GM19239 (cell line): ENCODE measurements at regions not wholly inside any gene's neighbourhood (a gene's known extent, or its start where the extent isn't known, plus 50 kb on each side); places are given as distances from the start of the nearest gene placed in this dataset.

Source experiments
- DNase-seq: peaks from one replicate; pipeline ENCODE4 v3.0.0; 2011; ENCODE audit warnings: low spot score; ENCODE audit not compliant: insufficient read length
- FAIRE-seq: peaks from 2 replicates; lab custom pipeline; 2011; peaks lifted over from hg19 to GRCh38; lab: Jason Lieb, UNC

DNA sequence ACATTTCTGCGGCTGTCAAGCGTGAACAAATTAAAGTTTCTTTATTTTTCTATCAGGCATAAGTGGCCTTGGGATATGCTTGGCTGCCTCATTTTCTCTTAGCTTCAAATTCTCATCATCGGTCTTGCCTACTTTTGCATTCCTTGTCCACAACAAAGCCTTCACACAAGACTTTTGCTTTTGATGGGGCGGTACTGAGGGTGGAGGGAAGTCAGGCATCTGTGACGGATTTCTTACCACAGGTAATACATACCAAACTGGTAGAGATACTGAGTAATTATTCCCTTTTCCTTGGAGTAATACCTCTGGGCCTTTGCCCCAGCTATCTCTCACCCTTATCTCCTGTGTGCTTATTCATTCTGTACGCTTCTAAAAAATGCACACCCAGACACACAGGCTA, 468.3 kb upstream of the RGPD4 start:
- DNase-seq (no peak), FAIRE-seq (no peak)

DNA sequence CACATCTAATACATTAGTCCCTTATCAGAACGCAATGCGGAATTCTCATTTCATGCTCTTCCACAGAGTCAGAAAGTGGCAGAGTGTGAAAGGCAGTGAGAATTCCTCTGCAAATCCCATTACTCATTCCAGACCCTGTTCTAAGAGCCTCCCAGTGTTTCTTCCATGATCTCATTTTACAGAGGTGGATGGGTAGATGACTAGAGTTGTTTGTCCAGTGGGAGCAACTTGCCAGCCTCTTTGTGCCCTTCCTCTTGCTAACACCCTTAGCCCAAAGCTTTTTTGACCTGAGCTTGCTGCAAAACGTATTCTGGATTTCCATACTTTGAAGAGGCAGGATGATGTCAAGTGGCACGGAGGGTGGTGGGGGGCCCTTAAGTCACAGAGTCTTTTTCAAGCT, 467.7 kb upstream of the RGPD4 start:
- FAIRE-seq, result no peak
- DNase-seq, result no peak

DNA sequence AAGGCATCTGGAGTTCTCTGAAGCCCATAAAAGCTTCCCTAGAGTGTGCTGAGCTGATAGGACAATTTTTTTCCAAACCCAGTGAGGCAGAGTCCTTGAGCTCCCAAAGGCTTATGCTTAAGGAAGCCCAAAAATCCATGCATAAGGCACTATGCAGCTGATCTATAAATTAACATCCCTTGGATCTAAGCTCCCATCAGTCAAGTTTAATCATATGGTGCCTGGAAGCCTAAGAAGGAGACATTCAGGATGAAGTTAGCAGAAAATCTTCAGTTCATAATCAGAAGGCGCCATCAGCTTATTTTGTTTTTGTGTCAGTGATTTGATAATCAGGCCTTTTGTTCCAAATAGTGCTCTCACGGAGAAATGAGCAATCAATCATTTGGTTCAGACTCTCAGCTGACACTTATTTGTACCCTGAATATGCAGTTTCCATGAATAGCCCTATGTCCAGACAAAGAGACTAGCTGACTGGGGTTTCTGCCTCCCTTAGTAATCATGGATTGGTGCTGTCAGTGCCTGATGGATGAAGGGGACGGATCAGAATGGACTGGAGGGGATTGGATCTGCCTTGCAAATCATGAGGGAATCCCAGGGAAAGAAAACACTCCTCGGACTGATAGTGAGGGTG, 464.8 kb upstream of the RGPD4 start:
- no peak for DNase-seq
- no peak for FAIRE-seq

DNA sequence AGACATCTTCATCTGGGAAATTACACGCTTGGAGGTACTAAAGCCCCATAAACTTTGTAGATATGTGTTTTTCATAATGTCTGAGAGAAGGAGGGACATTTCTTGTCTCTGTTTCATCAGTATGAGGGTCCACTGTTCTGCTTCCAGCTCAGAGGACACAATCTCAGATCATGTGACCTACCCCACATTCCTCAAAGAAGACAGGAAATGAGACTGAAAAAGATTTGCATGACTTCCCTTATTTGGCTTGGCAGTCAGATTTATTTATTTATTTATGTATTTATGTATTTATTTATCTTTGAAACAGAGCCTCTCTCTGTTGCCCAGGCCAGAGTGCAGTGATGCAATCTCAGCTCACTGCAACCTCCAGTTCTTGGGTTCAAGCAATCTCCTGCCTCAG, 463.7 kb upstream of the RGPD4 start:
- FAIRE-seq (no peak), DNase-seq (no peak)

DNA sequence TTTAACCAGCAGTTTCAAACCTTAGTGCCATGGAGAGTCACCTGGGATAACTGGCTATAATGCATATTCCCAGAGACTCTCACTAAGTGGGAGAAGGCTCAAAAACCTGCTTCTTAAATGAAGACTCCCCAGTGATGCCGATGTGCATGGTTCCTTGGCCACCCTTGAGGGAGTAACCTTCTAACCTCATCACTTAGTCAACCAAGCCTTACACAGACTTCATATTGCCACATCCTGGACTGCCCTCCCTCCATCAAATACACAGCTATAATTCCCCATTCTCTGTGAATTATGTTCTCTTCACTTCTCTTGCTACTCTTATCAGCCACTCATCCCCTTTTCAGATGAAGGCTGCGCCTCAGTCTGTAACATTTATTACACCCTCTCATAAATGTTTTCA, 462.9 kb upstream of the RGPD4 start:
- FAIRE-seq (no peak), DNase-seq (no peak)

DNA sequence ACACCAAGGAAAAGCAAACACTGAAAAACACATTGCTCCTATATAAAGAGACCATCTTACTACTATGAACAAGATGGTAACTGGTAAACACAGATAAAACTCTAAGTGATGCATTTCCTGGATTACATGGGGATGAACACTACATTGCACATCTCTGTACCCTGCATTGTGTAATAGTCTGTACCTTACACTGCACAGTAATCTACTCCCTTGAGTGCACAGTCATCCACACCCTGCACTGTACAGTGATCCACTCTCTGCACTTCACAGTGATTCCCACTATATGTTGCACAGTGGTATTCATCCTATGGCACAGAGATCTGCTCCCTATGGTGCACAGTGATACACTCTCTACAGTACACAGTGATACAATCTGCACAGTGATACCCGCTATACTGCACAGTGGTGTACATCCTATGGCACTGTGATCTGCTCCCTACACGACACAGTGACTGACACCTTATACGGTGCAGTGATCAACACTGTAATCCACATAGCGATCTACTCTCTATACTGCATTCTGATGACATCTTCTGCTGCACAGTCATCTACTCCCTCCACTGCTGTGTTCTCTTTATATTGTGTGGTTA, 462.2 kb upstream of the RGPD4 start:
- FAIRE-seq, result no peak

GRCh38 chr2:107374249-107374648, 452.4 kb upstream of the RGPD4 start:
- no peak for FAIRE-seq
- no peak for DNase-seq

More for the DNA sequence above, 462.2 kb upstream of the RGPD4 start:
- no peak for DNase-seq

- DNase-seq (no peak), FAIRE-seq (no peak)
Observed at GRCh38 chr2:107376909-107377308, 449.8 kb upstream of the RGPD4 start.

DNA sequence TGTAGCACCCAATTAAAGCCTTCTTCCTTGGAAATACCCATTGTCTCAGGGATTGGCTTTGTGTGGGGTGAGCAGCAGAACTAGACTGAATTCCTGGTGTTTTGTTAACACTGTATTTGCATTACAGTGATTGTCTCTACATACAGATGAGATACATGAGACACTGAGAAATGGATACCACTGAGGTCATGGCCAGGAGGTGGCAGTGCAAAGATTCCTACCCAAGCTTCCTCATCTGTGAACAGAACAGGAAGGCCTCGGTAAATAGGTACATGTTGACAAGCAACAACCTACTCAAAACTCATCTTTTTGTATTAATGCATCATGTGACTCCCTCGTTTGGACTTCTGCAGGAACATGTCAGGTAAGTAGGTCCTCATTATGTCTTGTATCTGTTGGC, 445.8 kb upstream of the RGPD4 start:
- no peak for FAIRE-seq
- no peak for DNase-seq

DNA sequence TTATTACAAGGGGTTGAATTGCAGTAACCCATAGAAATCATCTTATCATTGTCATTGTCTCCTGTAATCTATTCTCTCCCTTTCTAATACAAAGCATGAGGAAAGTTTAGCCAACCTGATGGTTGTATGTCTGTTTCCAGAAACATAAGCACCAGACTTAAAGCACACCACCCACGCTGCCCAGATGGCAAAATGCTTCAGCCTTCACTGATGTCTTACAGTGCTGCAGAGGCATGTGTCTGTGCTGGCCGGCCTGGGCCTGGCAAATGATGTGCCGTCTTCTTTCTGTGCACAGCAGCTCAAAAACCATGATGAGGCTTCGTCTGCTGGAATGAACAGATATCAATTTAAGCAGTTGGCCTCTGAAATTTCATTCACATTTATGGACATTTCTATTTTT, 443.0 kb upstream of the RGPD4 start:
- DNase-seq, result no peak
- no peak for FAIRE-seq

DNA sequence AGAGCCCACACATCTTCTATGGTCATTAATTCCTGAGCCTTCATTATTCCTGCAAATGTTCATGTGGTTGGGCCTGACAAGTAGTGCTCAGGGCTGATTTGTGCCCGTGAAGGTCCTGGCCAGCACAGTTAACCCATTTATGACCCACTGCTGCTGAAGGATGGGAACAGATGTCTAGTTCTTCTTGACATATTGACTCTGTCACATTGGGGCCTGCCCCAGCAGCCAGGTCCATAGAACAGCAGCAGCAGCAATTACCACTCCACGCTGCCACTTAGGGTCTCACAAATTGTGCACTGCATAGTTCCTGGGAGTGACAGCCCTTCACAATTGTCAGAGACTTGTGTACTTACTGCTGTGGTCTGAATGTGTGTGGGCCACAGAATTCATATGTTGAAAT, 442.3 kb upstream of the RGPD4 start:
- DNase-seq (no peak), FAIRE-seq (no peak)

GRCh38 chr2:107385921-107386320, 440.8 kb upstream of the RGPD4 start:
- FAIRE-seq (no peak), DNase-seq (no peak)

DNA sequence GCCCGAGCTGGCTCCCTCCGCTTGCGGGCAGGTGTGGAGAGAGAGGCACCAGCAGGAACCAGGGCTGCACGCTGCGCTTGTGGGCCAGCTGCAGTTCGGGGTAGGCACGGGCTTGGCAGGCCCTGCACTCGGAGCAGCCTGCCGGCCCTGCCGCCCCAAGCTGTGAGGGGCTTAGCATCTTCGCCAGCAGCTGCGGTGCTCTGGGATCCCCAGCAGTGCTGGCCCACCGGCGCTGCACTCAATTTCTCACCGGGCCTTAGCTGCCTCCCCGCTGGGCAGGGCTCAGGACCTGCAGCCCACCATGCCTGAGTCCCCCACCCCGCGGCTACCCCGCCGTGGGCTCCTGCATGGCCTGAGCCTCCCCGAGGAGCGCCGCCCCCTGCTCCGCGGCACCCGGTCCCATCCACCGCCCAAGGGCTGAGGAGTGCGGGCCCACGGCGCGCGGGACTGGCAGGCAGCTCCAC, 434.4 kb upstream of the RGPD4 start:
- FAIRE-seq, result no peak
- DNase-seq, result no peak

DNA sequence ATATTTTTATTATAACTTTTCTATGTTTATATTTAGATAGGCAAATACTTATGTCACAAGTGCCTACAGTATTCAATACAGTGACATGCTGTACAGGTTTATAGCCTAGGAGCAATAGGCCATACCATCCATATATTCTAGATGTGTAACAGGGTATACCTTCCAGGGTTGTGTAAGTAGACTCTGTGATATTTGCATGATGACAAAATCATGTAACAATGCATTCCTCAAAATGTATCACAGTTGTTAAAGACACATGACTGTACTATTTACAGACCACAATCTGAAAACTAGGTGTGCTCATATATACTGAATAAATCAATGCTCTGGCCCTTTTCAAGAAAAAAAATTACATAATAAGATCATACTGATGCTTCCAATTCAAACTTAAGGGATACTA, 433.2 kb upstream of the RGPD4 start:
- DNase-seq (no peak), FAIRE-seq (no peak)

GRCh38 chr2:107398683-107399082, 428.0 kb upstream of the RGPD4 start:
- FAIRE-seq (no peak), DNase-seq (no peak)

DNA sequence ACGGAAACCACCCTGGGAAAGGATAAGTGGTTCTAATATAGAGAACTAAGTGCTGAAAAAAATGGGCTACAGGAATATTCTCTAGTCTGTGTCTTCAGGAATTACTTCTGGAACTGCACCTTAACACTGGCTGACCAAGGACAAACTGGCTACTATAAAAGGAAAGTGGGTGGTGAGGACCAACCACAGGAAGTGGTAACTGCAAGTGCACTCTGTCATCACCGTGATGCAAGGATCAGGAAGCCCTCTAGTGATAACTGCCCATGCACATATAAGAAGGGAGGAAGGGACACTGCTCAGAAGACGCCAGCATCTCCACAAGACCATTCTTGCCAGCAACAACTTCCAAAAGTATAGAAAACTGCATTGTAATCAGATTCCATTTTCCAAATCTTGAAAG, 424.4 kb upstream of the RGPD4 start:
- no peak for DNase-seq
- no peak for FAIRE-seq

DNA sequence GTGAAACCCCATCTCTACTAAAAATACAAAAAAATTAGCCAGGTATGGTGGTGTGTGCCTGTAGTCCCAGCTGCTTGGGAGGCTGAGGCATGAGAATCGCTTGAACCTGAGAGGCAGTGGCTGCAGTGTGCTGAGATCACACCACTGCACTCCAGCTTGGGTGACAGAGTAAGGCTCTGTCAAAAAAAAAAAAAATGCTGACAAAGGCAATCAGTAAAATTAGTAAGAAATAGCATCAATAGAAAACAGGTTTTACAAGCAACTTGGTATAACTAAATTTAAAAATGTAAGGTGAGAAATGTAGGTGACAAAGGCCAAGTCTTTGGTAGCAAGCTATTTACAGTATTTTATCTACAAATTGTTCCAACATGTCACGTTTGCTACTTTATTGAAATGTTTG, 421.4 kb upstream of the RGPD4 start:
- FAIRE-seq, result no peak
- no peak for DNase-seq

DNA sequence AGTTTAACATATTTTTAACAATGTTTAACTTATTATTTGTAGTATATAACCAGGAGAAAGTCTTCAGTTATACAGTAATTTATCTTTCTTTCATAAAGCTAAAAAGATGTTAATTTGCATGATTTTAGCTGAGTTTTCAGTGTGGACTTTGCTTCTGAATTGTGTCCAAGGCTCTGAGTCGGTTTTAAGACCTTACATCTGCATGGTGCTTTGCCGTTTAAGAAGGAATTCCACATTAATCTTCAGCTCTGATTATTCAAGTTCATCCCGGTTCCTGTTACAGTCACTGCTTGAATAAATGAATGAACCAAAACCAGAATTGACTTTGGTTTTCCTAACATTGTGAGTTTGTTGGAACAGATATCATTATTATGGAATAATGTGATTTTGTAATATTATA, 419.7 kb upstream of the RGPD4 start:
- no peak for FAIRE-seq

GRCh38 chr2:107407974-107408373, 418.7 kb upstream of the RGPD4 start:
- DNase-seq, result no peak
- FAIRE-seq, result no peak

More for the DNA sequence above, 419.7 kb upstream of the RGPD4 start:
- DNase-seq, result no peak

DNA sequence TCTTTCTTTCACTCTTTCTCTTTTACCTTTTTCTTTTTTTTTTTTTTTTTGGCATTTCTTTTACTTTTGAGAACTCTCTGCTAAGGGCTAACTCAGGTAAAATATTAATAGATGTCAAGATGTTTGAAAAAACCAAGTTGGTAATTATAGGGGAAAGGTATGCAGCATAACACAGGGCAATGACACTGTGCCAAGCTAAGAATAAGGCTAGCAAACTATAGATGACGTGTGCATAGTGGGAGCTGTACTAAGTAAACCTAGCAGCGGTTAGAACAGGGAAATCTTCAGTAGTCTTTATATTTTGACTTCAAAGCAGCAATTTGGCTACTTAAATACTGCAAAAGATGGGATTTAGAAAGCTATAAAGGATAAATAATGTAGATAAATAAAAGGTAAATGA, 415.4 kb upstream of the RGPD4 start:
- FAIRE-seq, result no peak
- no peak for DNase-seq

- no peak for FAIRE-seq
- no peak for DNase-seq
Observed at GRCh38 chr2:107412209-107412904, 414.3 kb upstream of the RGPD4 start.

- FAIRE-seq, result no peak
- DNase-seq, result no peak
Observed at GRCh38 chr2:107412981-107413380, 413.7 kb upstream of the RGPD4 start.
